Mesenteric fat pad (tissue), 1 donor: ENCODE measurements at regions not wholly inside any gene's neighbourhood (a gene's known extent, or its start where the extent isn't known, plus 50 kb on each side); places are given as distances from the start of the nearest gene placed in this dataset.
A peak's percentile ranks its signal among the peaks of the same experiment; 100 is the strongest.
"Not testable (repeated sequence)": the region's sequence is repeated elsewhere in the genome, so short reads cannot be mapped to it uniquely, and the experiment has no call there.

Experiments used
- DNase-seq: peaks from one replicate; pipeline ENCODE4 v3.0.0-alpha.2; 2020; ENCODE audit warnings: low spot score
- donor health status: DM: yes; HTN: yes; CAD: no.

GRCh38 chr16:10272250-10272854 is 90.1 kb upstream of the GRIN2A start:
- DNase-seq: not testable (repeated sequence)

- not testable (repeated sequence) for DNase-seq
Measured at GRCh38 chr16:10275214-10275996, 93.2 kb upstream of the GRIN2A start.

GRCh38 chr16:10277597-10277996 is 95.4 kb upstream of the GRIN2A start:
- DNase-seq: no peak

GRCh38 chr16:10280262-10281170 is 98.3 kb upstream of the GRIN2A start:
- no peak for DNase-seq

GRCh38 chr16:10282367-10282766 is 100.1 kb upstream of the GRIN2A start:
- DNase-seq: no peak

GRCh38 chr16:10283246-10283645 is 101.0 kb upstream of the GRIN2A start:
- not testable (repeated sequence) for DNase-seq

- DNase-seq: not testable (repeated sequence)
Measured at GRCh38 chr16:10290467-10291105, 95.3 kb upstream of the ATF7IP2 start.

GRCh38 chr16:10292197-10292596 is 93.7 kb upstream of the ATF7IP2 start:
- not testable (repeated sequence) for DNase-seq

- not testable (repeated sequence) for DNase-seq
Measured at GRCh38 chr16:10292976-10293375, 92.9 kb upstream of the ATF7IP2 start.

- DNase-seq: not testable (repeated sequence)
Measured at GRCh38 chr16:10294153-10294552, 91.7 kb upstream of the ATF7IP2 start.

- no peak for DNase-seq
Measured at GRCh38 chr16:10296956-10297340, 88.9 kb upstream of the ATF7IP2 start.

GRCh38 chr16:10297341-10298006 is 88.4 kb upstream of the ATF7IP2 start:
- no peak for DNase-seq

GRCh38 chr16:10300905-10301304 is 85.0 kb upstream of the ATF7IP2 start:
- no peak for DNase-seq

GRCh38 chr16:10301547-10301946 is 84.3 kb upstream of the ATF7IP2 start:
- not testable (repeated sequence) for DNase-seq

GRCh38 chr16:10305912-10306311 is 79.9 kb upstream of the ATF7IP2 start:
- no peak for DNase-seq

GRCh38 chr16:10308305-10309193 is 77.3 kb upstream of the ATF7IP2 start:
- DNase-seq: peak; percentile 62

- peak; percentile 33 for DNase-seq
Measured at GRCh38 chr16:10309271-10309932, 76.5 kb upstream of the ATF7IP2 start.

GRCh38 chr16:10312008-10312407 is 73.9 kb upstream of the ATF7IP2 start:
- DNase-seq: no peak
